K562 (cell line): ENCODE measurements at regions not wholly inside any gene's neighbourhood (a gene's known extent, or its start where the extent isn't known, plus 50 kb on each side); places are given as distances from the start of the nearest gene placed in this dataset.

Experiments
- ATAC-seq: fragments of 200-7000 bp; cut with Tn5 transposase; 3 replicates; pipeline ENCODE4 v1.9.1; 2020; ENCODE audit warnings: moderate library complexity
- BruUV-seq: library from RNA; stranded (reverse); fragments of 400-500 nt; replicated peaks from 2 replicates; lab custom pipeline; 2021; lab: Mats Ljungman, UMichigan
- CTCF ChIA-PET: fragments of 300-600 bp; formaldehyde crosslinking; extraction: SDS; loops from one replicate; lab custom pipeline; 2021; ENCODE audit warnings: low intra/inter-chr PET ratio; lab: Yijun Ruan, JAX
- POLR2A ChIA-PET: fragments of 300-600, 350-650 bp; sonication (Branson Sonifier 250); formaldehyde crosslinking; extraction: SDS; loops from one replicate; lab custom pipeline; 2021; ENCODE audit warnings: antibody characterized with exemption, inconsistent platforms; lab: Yijun Ruan, JAX
- DNase-seq, 4 experiments: peaks; one replicate each; pipeline versions ENCODE4 v3.0.0 to v3.0.0-alpha.2; 2011 to 2018; ENCODE audit warnings: low spot score in 3 of 4, mixed read lengths in 3 of 4; ENCODE audit errors: extremely low read depth in 1 of 4
- FAIRE-seq: peaks from 2 replicates; lab custom pipeline; 2011; peaks lifted over from hg19 to GRCh38; lab: Jason Lieb, UNC
- H2AFZ ChIP-seq: 2 replicates; pipeline ENCODE4 v1.6.0; 2011; ENCODE audit warnings: low read depth, low read length, control low read depth, inconsistent platforms
- H3K27ac ChIP-seq: fragments of 200-600 bp; 3 replicates; pipeline ENCODE4 v1.8.0; 2011; ENCODE audit warnings: low read depth, mild to moderate bottlenecking, control low read depth, inconsistent platforms, low read length, moderate library complexity, mixed read lengths; ENCODE audit errors: extremely low read depth
- H3K27me3 ChIP-seq, 2 experiments: fragments of 300-600 bp in 1 of 2; 2 replicates in 1 of 2; 3 replicates in 1 of 2; pipeline versions ENCODE4 v1.6.0 to v1.8.0; 2011; ENCODE audit warnings: inconsistent platforms in 2 of 2, low read length in 2 of 2, mild to moderate bottlenecking in 1 of 2, mixed read lengths in 1 of 2, moderate library complexity in 1 of 2; ENCODE audit not compliant: control insufficient read depth in 2 of 2, insufficient read depth in 2 of 2
- H3K36me3 ChIP-seq: fragments of 300-600 bp; 3 replicates; pipeline ENCODE4 v1.8.0; 2011; ENCODE audit warnings: mild to moderate bottlenecking, low read length, inconsistent platforms; ENCODE audit not compliant: control insufficient read depth, insufficient read depth
- H3K4me1 ChIP-seq, 2 experiments: fragments of 200-600 bp in 1 of 2; replicated peaks in 1 of 2; 2 replicates in 1 of 2; 3 replicates in 1 of 2; pipeline versions ENCODE4 v1.5.1 to v1.8.0; 2011; ENCODE audit warnings: inconsistent platforms in 2 of 2, low read length in 2 of 2, mild to moderate bottlenecking in 1 of 2, mixed read lengths in 1 of 2, moderate library complexity in 1 of 2; ENCODE audit not compliant: control insufficient read depth in 2 of 2, insufficient read depth in 2 of 2
- H3K4me2 ChIP-seq: 2 replicates; pipeline ENCODE4 v1.6.1; 2011; ENCODE audit warnings: low read length, control low read depth, inconsistent platforms, mixed read lengths; ENCODE audit not compliant: insufficient read depth
- H3K4me3 ChIP-seq: fragments of 200-600 bp; sonication (generic), shearing (Covaris generic); 2 replicates; pipeline ENCODE4 v1.5.1; 2016; ENCODE audit warnings: control low read depth, inconsistent platforms
- H3K79me2 ChIP-seq: fragments of 200-600 bp; 3 replicates; pipeline ENCODE4 v1.8.0; 2011; ENCODE audit warnings: low read length, inconsistent platforms; ENCODE audit not compliant: control insufficient read depth, insufficient read depth
- H3K9ac ChIP-seq, 2 experiments: 2 replicates each; pipeline versions ENCODE4 v1.6.0 to v1.6.1; 2011; ENCODE audit warnings: low read depth in 2 of 2, low read length in 2 of 2, control low read depth in 1 of 2, inconsistent platforms in 1 of 2, mild to moderate bottlenecking in 1 of 2, mixed read lengths in 1 of 2; ENCODE audit not compliant: insufficient read depth in 1 of 2
- H3K9me1 ChIP-seq: one replicate; pipeline ENCODE4 v1.6.0; 2011; ENCODE audit warnings: inconsistent platforms, mild to moderate bottlenecking, low read length, moderate library complexity; ENCODE audit not compliant: control insufficient read depth, insufficient read depth
- H3K9me3 ChIP-seq: replicated peaks from 2 replicates; pipeline ENCODE4 v1.5.1; 2011; ENCODE audit warnings: low read depth, low read length, inconsistent platforms; ENCODE audit not compliant: control insufficient read depth, insufficient read depth
- H4K20me1 ChIP-seq: replicated peaks from 2 replicates; pipeline ENCODE4 v1.6.1; 2011; ENCODE audit warnings: low read length, inconsistent platforms, mixed read lengths; ENCODE audit not compliant: control insufficient read depth, insufficient read depth
- CEBPG ChIP-seq, 3 experiments: fragments of 200-800 bp in 1 of 3; sonication (Bioruptor generic) in 1 of 3; sonication (generic) in 1 of 3; formaldehyde crosslinking in 1 of 3; IDR thresholded peaks in 2 of 3; conservative IDR thresholded peaks in 1 of 3; 2 replicates each; pipeline versions ENCODE4 v1.6.1 to v1.8.0; 2016 to 2022; ENCODE audit warnings: missing compliant biosample characterization in 2 of 3, missing genetic modification characterization in 2 of 3, mild to moderate bottlenecking in 1 of 3, missing genetic modification reagents in 1 of 3
- KLF13 ChIP-seq: fragments of 450-650 bp; IDR thresholded peaks from 2 replicates; pipeline ENCODE4 v1.6.1; 2016; ENCODE audit warnings: missing genetic modification characterization, low read depth, mild to moderate bottlenecking, missing compliant biosample characterization, moderate library complexity, borderline replicate concordance
- MXI1 ChIP-seq: IDR thresholded peaks from 2 replicates; pipeline ENCODE4 v1.6.1; 2011; ENCODE audit warnings: low read depth, mild to moderate bottlenecking, improper control_type of control experiment, low read length
- PHB2 ChIP-seq: fragments of 450-650 bp; IDR thresholded peaks from 2 replicates; pipeline ENCODE4 v1.6.1; 2017; ENCODE audit warnings: low read depth
- SAFB2 ChIP-seq: fragments of 200-400 bp; formaldehyde crosslinking; IDR thresholded peaks from 2 replicates; pipeline ENCODE4 v1.6.1; 2018; ENCODE audit warnings: borderline replicate concordance, low read length, low read depth, moderate library complexity; ENCODE audit not compliant: severe bottlenecking
- TAF7 ChIP-seq: fragments of 450-650 bp; IDR thresholded peaks from 2 replicates; pipeline ENCODE4 v1.6.1; 2016; ENCODE audit warnings: missing genetic modification characterization, missing compliant biosample characterization
- ZC3H11A ChIP-seq: IDR thresholded peaks from 2 replicates; pipeline ENCODE4 v1.6.1; 2012; ENCODE audit warnings: low read depth, low read length, improper control_type of control experiment
- ZNF764 ChIP-seq: fragments of 250-450 bp; sonication (Bioruptor Pico); IDR thresholded peaks from 2 replicates; pipeline ENCODE4 v1.4.0; 2020; ENCODE audit warnings: low read depth, mild to moderate bottlenecking, moderate library complexity
- WGBS: fragments of 100-300 bp; shearing (Covaris generic); methylation state at CpG from one replicate; pipeline ENCODE4 v1.1.6; 2016; ENCODE audit warnings: low coverage, mixed read lengths; ENCODE audit not compliant: insufficient coverage; ENCODE audit errors: missing lambda C conversion rate; 5-methylcytosine and 5-hydroxymethylcytosine counted together
- in situ Hi-C: fragments of 300-500 bp; cut with MboI; formaldehyde crosslinking; loops from 4 replicates; pipeline ENCODE4 v1.15.0; 2018; ENCODE audit warnings: inconsistent platforms, mixed read lengths
- intact Hi-C: fragments of 100-400 bp; cut with micrococcal nuclease; formaldehyde crosslinking; loops from 2 replicates; pipeline ENCODE4 v1.14.2; 2022
- TF ChIP-seq, protein P1 (sequence below): fragments of 450-650 bp; formaldehyde crosslinking; IDR thresholded peaks from 2 replicates; pipeline ENCODE4 v1.4.0; 2020; ENCODE audit warnings: mild to moderate bottlenecking
- TF ChIP-seq, protein P2 (sequence below): sonication (generic); formaldehyde crosslinking; IDR thresholded peaks from 2 replicates; pipeline ENCODE4 v1.8.0; 2022; ENCODE audit warnings: mild to moderate bottlenecking, low read depth, missing genetic modification reagents
- TF ChIP-seq, protein P3 (sequence below), 2 experiments: fragments of 450-650 bp in 1 of 2; sonication (generic) in 1 of 2; formaldehyde crosslinking in 1 of 2; IDR thresholded peaks in 1 of 2; conservative IDR thresholded peaks in 1 of 2; 2 replicates each; pipeline versions ENCODE4 v1.6.1 to v1.8.1; 2016 to 2023; ENCODE audit warnings: mild to moderate bottlenecking in 2 of 2, moderate library complexity in 2 of 2, inconsistent platforms in 1 of 2, missing genetic modification reagents in 1 of 2
- TF ChIP-seq, protein P4 (sequence below): fragments of 250-450 bp; sonication (Bioruptor Pico); IDR thresholded peaks from 2 replicates; pipeline ENCODE4 v1.8.0; 2022; ENCODE audit warnings: moderate library complexity, mild to moderate bottlenecking, inconsistent platforms
- TF ChIP-seq, protein P5 (sequence below): sonication (generic); formaldehyde crosslinking; IDR thresholded peaks from 2 replicates; pipeline ENCODE4 v1.8.0; 2023; ENCODE audit warnings: mild to moderate bottlenecking, missing genetic modification reagents

DNA sequence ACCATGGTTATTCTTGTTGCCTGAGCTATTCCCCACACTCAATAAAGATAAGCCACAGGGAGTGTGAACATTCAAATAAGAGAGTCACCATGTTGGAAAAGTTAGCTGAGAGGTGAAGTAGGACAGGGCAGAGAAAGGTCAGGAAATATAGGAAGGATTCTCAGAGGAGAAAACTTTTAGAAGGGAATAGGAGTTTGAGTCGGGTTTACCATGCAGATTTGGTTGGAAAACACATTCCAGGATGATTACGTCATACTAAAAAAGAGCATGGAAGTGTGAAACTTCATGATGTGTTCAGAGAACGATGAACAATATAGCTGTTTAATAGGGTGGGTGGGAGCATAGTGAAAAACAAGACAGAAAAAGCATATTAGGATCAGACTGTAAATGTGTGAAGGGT lies 1125.3 kb upstream of the ADGRL2 start:
- ChIA-PET POLR2A (no interaction called here), CTCF (no interaction called here)
- H3K27ac ChIP-seq = no peak overlapping the region
- H3K79me2 ChIP-seq = no peaks in the 10 kb centered on the region
- H3K36me3 ChIP-seq = no peaks in the 10 kb centered on the region
- no peaks in the 10 kb centered on the region for H3K9me1 ChIP-seq
- no peaks in the 10 kb centered on the region for H3K9me3 ChIP-seq
- BruUV-seq = no TSS peak
- H3K4me3 ChIP-seq = no peak overlapping the region
- no peak overlapping the region for H3K9ac ChIP-seq
- in situ Hi-C loops (no loop called here), intact Hi-C loops (no loop called here)
- H4K20me1 ChIP-seq = no peaks in the 10 kb centered on the region
- H2AFZ ChIP-seq = no peak overlapping the region
- WGBS = 2% methylated on average over 3 of the region's 3 CpGs
- DNase-seq (no peak), FAIRE-seq (no peak), ATAC-seq (no peak)
- no peaks in the 10 kb centered on the region for H3K4me1 ChIP-seq
- H3K27me3 ChIP-seq = no peaks in the 10 kb centered on the region
- H3K4me2 ChIP-seq = no peak overlapping the region
- TF ChIP-seq, protein P1, sequence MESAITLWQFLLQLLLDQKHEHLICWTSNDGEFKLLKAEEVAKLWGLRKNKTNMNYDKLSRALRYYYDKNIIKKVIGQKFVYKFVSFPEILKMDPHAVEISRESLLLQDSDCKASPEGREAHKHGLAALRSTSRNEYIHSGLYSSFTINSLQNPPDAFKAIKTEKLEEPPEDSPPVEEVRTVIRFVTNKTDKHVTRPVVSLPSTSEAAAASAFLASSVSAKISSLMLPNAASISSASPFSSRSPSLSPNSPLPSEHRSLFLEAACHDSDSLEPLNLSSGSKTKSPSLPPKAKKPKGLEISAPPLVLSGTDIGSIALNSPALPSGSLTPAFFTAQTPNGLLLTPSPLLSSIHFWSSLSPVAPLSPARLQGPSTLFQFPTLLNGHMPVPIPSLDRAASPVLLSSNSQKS (CRISPR knock-in tag) = no peak
- TF ChIP-seq, protein P2, sequence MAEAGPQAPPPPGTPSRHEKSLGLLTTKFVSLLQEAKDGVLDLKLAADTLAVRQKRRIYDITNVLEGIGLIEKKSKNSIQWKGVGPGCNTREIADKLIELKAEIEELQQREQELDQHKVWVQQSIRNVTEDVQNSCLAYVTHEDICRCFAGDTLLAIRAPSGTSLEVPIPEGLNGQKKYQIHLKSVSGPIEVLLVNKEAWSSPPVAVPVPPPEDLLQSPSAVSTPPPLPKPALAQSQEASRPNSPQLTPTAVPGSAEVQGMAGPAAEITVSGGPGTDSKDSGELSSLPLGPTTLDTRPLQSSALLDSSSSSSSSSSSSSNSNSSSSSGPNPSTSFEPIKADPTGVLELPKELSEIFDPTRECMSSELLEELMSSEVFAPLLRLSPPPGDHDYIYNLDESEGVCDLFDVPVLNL = no peak
- TF ChIP-seq TAF7 (tag) = no peak
- TF ChIP-seq ZC3H11A = no peak
- TF ChIP-seq MXI1 = no peak
- TF ChIP-seq KLF13 (tag) = no peak
- TF ChIP-seq, protein P3, sequence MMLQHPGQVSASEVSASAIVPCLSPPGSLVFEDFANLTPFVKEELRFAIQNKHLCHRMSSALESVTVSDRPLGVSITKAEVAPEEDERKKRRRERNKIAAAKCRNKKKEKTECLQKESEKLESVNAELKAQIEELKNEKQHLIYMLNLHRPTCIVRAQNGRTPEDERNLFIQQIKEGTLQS (IDR thresholded peaks at IDR 0.05) = peak; percentile 58
- TF ChIP-seq, protein P3 (CRISPR knock-in tag; conservative IDR thresholded peaks at IDR 0.05) = no peak
- no peak for TF ChIP-seq ZNF764 (CRISPR knock-in tag)
- TF ChIP-seq PHB2 = no peak
- TF ChIP-seq, protein P4, sequence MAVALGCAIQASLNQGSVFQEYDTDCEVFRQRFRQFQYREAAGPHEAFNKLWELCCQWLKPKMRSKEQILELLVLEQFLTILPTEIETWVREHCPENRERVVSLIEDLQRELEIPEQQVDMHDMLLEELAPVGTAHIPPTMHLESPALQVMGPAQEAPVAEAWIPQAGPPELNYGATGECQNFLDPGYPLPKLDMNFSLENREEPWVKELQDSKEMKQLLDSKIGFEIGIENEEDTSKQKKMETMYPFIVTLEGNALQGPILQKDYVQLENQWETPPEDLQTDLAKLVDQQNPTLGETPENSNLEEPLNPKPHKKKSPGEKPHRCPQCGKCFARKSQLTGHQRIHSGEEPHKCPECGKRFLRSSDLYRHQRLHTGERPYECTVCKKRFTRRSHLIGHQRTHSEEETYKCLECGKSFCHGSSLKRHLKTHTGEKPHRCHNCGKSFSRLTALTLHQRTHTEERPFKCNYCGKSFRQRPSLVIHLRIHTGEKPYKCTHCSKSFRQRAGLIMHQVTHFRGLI (CRISPR knock-in tag) = no peak
- TF ChIP-seq CEBPG (CRISPR knock-in tag; IDR thresholded peaks at IDR 0.05) = no peak
- 0 out of 4 replicates have a peak, but pooled peaks of 1 of the 2 experiments have one; percentile 11 for TF ChIP-seq CEBPG (tag; conservative IDR thresholded peaks at IDR 0.05 in 1 of 2, IDR thresholded peaks at IDR 0.05 in 1 of 2)
- TF ChIP-seq SAFB2 = no peak
- TF ChIP-seq, protein P5, sequence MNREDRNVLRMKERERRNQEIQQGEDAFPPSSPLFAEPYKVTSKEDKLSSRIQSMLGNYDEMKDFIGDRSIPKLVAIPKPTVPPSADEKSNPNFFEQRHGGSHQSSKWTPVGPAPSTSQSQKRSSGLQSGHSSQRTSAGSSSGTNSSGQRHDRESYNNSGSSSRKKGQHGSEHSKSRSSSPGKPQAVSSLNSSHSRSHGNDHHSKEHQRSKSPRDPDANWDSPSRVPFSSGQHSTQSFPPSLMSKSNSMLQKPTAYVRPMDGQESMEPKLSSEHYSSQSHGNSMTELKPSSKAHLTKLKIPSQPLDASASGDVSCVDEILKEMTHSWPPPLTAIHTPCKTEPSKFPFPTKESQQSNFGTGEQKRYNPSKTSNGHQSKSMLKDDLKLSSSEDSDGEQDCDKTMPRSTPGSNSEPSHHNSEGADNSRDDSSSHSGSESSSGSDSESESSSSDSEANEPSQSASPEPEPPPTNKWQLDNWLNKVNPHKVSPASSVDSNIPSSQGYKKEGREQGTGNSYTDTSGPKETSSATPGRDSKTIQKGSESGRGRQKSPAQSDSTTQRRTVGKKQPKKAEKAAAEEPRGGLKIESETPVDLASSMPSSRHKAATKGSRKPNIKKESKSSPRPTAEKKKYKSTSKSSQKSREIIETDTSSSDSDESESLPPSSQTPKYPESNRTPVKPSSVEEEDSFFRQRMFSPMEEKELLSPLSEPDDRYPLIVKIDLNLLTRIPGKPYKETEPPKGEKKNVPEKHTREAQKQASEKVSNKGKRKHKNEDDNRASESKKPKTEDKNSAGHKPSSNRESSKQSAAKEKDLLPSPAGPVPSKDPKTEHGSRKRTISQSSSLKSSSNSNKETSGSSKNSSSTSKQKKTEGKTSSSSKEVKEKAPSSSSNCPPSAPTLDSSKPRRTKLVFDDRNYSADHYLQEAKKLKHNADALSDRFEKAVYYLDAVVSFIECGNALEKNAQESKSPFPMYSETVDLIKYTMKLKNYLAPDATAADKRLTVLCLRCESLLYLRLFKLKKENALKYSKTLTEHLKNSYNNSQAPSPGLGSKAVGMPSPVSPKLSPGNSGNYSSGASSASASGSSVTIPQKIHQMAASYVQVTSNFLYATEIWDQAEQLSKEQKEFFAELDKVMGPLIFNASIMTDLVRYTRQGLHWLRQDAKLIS (CRISPR knock-in tag) = no peak
